ENCODE measurements at regions not wholly inside any gene's neighbourhood (a gene's known extent, or its start where the extent isn't known, plus 50 kb on each side); places are given as distances from the start of the nearest gene placed in this dataset.

DNA sequence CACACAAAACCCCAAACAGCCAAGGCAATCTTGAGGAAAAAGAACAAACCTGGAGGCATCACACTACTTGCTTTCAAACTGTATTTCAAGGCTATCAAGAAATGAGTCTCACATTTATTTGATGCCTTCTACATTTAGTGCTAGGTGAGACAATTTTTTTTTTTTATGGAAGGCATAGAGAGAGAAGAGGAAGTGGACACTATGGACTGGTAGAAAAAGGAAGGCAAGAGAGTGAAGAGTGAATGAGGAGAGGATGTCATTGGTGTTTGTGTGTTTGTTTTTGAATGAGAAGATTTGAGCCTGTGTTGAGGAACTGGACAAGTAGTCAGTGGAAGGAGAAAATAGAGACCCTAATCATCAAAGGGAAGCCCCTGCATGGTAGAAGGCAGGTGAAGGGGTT is 182.0 kb upstream of the JAG1 start:
- no peak for TF ChIP-seq CTCF (IDR thresholded peaks at IDR 0.05; ENCODE audit: insufficient read depth, low read depth, low read length)
- no peak for TF ChIP-seq EZH2 (IDR thresholded peaks at IDR 0.05; ENCODE audit: insufficient read depth, low read length)
